ENCODE measurements at regions not wholly inside any gene's neighbourhood (a gene's known extent, or its start where the extent isn't known, plus 50 kb on each side); places are given as distances from the start of the nearest gene placed in this dataset.

DNA sequence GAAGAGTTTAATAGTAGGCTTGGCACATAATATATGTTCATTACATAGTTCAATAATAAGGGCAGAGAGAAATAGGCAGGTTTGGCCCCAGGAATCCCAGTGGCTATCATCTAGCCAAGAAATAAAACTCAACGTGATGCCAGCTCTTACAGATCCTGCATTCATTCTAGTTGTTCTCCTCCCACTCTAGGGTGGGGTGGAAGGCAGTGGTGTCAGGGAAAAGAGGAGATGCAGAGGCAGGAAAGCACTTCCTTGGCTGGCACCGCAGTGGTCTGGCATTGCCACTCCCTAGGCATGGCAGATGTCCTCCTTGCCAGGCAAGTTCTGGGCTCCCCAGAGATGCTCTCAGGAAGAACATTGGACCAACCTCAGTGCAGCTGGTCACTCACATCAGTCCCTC is 383.6 kb downstream of the GRIN2B start (continued):
- TF ChIP-seq, protein P1, sequence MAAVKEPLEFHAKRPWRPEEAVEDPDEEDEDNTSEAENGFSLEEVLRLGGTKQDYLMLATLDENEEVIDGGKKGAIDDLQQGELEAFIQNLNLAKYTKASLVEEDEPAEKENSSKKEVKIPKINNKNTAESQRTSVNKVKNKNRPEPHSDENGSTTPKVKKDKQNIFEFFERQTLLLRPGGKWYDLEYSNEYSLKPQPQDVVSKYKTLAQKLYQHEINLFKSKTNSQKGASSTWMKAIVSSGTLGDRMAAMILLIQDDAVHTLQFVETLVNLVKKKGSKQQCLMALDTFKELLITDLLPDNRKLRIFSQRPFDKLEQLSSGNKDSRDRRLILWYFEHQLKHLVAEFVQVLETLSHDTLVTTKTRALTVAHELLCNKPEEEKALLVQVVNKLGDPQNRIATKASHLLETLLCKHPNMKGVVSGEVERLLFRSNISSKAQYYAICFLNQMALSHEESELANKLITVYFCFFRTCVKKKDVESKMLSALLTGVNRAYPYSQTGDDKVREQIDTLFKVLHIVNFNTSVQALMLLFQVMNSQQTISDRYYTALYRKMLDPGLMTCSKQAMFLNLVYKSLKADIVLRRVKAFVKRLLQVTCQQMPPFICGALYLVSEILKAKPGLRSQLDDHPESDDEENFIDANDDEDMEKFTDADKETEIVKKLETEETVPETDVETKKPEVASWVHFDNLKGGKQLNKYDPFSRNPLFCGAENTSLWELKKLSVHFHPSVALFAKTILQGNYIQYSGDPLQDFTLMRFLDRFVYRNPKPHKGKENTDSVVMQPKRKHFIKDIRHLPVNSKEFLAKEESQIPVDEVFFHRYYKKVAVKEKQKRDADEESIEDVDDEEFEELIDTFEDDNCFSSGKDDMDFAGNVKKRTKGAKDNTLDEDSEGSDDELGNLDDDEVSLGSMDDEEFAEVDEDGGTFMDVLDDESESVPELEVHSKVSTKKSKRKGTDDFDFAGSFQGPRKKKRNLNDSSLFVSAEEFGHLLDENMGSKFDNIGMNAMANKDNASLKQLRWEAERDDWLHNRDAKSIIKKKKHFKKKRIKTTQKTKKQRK (IDR thresholded peaks at IDR 0.05; ENCODE audit: low read depth, low read length), result no peak
- TF ChIP-seq, protein P2, sequence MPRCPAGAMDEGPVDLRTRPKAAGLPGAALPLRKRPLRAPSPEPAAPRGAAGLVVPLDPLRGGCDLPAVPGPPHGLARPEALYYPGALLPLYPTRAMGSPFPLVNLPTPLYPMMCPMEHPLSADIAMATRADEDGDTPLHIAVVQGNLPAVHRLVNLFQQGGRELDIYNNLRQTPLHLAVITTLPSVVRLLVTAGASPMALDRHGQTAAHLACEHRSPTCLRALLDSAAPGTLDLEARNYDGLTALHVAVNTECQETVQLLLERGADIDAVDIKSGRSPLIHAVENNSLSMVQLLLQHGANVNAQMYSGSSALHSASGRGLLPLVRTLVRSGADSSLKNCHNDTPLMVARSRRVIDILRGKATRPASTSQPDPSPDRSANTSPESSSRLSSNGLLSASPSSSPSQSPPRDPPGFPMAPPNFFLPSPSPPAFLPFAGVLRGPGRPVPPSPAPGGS (IDR thresholded peaks at IDR 0.05; ENCODE audit: borderline replicate concordance, insufficient read depth, low read depth, low read length, poor library complexity, severe bottlenecking), result no peak
- TF ChIP-seq PAX8 (IDR thresholded peaks at IDR 0.05) (no peak), NRF1 (conservative IDR thresholded peaks at IDR 0.05; ENCODE audit: low read depth, low read length) (no peak), SIN3A (IDR thresholded peaks at IDR 0.05; ENCODE audit: low read depth, low read length) (no peak)

DNA sequence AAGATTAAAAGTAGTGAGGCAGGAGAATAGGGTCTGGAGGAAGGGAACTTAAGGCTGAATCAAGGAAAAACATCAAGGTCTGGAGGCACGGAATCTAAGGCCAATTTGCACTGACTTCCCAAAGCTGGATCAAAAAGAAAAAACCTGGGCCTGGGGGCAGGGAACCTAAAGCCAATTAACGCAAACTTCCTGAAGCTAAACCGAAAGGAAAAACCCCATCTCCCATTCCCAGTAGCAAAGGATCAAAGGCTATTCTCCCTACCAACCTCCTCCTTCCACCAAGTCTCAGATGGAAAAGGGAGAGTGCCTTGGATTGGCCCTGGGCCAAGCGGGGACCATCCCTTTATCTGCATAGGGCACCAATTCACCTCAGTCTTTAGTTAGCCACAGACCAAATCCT is 384.2 kb downstream of the GRIN2B start:
- H3K27me3 ChIP-seq (replicated peaks in 1 of 2; ENCODE audit: control insufficient read depth in 2 of 2, insufficient read depth in 2 of 2, low read length in 1 of 2), result no peaks in the 10 kb centered on the region
- H3K36me3 ChIP-seq (ENCODE audit: control insufficient read depth in 2 of 2, insufficient read depth in 2 of 2, low read length in 1 of 2), result no peaks in the 10 kb centered on the region
- H3K9ac ChIP-seq (ENCODE audit: control insufficient read depth, insufficient read depth, low read length), result no peak overlapping the region
- no peak overlapping the region for H3K4me2 ChIP-seq (ENCODE audit: control insufficient read depth, insufficient read depth)
- H3K27ac ChIP-seq (ENCODE audit: control insufficient read depth, insufficient read depth), result no peak overlapping the region
- no peak overlapping the region for H2AFZ ChIP-seq (ENCODE audit: control insufficient read depth, low read depth, low read length)
- no TSS peak for BruUV-seq (replicated peaks)
- no peaks in the 10 kb centered on the region for H4K20me1 ChIP-seq (ENCODE audit: control insufficient read depth, insufficient read depth)
- intact Hi-C loops (cut with micrococcal nuclease; ENCODE audit: unreplicated experiment), result no loop called here
- in situ Hi-C loops (cut with MboI), result no loop called here
- ATAC-seq, result no peak
- POLR2A ChIA-PET, result interaction anchor here (1.1 kb wide), 1 partner anchor 23 kb away, joined by 3 read pairs; no protein-coding TSS in a partner anchor
- H3K79me2 ChIP-seq (ENCODE audit: control insufficient read depth, insufficient read depth, low read length), result no peaks in the 10 kb centered on the region
- H3K4me3 ChIP-seq, result no peak overlapping the region
- CTCF ChIA-PET, result interaction anchor here (1.8 to 2.4 kb wide), 4 partner anchors 17 to 63 kb away, joined by 3 to 8 read pairs (median 5); no protein-coding TSS in a partner anchor
- no peak for FAIRE-seq
- DNase-seq (ENCODE audit: low read depth, low spot score), result no peak
- 37% methylated on average over 4 of the region's 4 CpGs for WGBS (ENCODE audit: insufficient coverage, insufficient replicate concordance, low lambda C conversion rate, missing lambda C conversion rate)
- H3K9me3 ChIP-seq (replicated peaks; ENCODE audit: control insufficient read depth, insufficient read depth, low read length), result no peaks in the 10 kb centered on the region; the same call in 2 of the 3 replicates
- SMC1A ChIA-PET (ENCODE audit: uncharacterized antibody, unreplicated experiment), result interaction anchor here (0.7 to 1.0 kb wide), 2 partner anchors 31 to 64 kb away, joined by 3 read pairs; no protein-coding TSS in a partner anchor
- TF ChIP-seq, protein P3, sequence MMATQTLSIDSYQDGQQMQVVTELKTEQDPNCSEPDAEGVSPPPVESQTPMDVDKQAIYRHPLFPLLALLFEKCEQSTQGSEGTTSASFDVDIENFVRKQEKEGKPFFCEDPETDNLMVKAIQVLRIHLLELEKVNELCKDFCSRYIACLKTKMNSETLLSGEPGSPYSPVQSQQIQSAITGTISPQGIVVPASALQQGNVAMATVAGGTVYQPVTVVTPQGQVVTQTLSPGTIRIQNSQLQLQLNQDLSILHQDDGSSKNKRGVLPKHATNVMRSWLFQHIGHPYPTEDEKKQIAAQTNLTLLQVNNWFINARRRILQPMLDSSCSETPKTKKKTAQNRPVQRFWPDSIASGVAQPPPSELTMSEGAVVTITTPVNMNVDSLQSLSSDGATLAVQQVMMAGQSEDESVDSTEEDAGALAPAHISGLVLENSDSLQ (IDR thresholded peaks at IDR 0.05), result no peak
- no peak for TF ChIP-seq BMI1 (IDR thresholded peaks at IDR 0.05; ENCODE audit: borderline replicate concordance)
- TF ChIP-seq SMAD5 (IDR thresholded peaks at IDR 0.05; ENCODE audit: low read depth), result no peak
- no peak for TF ChIP-seq TBL1XR1 (IDR thresholded peaks at IDR 0.05; ENCODE audit: low read depth, low read length)
- no peaks in the 10 kb centered on the region; the same call in 1 of the 2 replicates for H3K4me1 ChIP-seq (ENCODE audit: control insufficient read depth, insufficient read depth, low read length)
- RAD21 ChIA-PET (ENCODE audit: unreplicated experiment), result no interaction called here

Data from GM12878 (cell line).